ENCODE measurements at regions not wholly inside any gene's neighbourhood (a gene's known extent, or its start where the extent isn't known, plus 50 kb on each side); places are given as distances from the start of the nearest gene placed in this dataset.

DNA sequence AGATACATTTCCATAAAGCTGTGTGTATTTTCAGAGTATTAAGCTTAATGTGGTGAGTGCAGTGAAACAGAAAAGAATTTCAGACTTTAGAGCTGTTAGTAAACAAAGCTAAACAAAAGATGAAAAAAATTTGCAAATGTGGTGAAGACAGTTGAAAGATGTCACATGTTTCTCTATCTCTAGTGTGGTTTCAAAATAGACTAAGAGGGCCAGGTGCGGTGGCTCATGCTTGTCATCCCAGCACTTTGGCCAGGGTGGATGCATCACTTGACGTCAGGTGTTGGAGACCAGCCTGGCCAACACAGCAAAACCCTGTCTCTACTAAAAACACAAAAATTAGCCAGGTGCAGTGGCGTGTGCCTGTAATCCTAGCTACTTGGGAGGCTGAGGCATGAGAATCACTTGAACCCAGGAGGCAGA lies 466.0 kb upstream of the NR2F2 start:
- peak; percentile 58 to 64 for DNase-seq

- DNase-seq, result peak in 1 of 2 experiments; percentile 13
Observed at GRCh38 chr15:95865330-95865739, 465.2 kb upstream of the NR2F2 start.

DNA sequence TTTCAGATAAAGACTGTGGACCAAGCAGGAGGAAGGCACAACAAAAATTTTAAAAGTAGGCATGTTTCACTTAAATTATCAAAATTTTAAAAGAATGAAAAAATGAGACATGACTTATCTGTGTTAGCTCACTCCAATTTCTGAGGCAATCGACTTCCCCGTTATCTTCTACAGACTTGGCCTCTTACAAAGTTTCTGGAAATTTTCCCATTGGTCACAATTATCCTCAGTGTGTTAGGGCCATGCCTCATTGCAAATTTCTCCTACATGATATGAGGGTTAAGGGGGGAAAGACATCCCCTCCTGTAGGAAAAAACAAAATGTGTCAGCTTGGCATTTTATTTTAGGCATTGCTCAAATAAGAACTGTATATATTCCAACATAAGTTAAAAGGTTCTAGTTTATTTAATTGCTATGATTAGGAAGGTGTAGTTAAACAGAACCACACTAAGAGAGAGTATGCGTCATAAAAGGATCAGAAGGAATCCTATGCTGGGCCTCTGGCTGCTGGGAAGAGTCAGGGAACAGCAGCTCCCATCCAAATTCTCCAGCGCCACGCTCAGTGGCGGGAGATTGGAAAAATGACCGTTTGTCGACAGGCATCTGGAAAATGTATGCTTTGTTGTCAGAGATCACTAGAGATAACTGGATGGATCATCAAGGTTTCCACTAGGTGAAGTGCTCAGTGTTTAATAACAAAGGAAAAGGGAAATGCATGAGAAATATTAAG lies 463.6 kb upstream of the NR2F2 start:
- DNase-seq, result no peak

DNA sequence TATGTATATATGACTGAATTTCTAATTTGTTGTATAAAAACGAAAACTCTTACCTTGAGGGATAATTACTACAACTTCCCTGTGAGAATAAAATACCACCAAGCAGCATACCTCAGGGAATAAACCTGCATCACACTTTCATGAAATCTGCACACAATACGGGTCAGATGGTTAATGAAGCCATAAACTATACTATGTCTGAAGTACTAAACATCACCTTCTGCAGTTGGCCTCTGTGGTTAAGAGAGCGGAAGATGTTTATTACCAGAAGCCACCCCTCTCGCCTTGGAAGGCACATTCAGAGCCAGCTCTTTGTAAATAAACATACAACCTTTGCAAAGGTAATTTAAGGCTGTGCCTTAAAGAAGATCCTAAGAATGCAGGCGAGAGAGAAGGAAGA lies 462.1 kb upstream of the NR2F2 start:
- DNase-seq, result no peak

- no peak for DNase-seq
Observed at GRCh38 chr15:95868970-95869369, 461.5 kb upstream of the NR2F2 start.

- DNase-seq, result no peak
Observed at GRCh38 chr15:95869920-95870319, 460.6 kb upstream of the NR2F2 start.

DNA sequence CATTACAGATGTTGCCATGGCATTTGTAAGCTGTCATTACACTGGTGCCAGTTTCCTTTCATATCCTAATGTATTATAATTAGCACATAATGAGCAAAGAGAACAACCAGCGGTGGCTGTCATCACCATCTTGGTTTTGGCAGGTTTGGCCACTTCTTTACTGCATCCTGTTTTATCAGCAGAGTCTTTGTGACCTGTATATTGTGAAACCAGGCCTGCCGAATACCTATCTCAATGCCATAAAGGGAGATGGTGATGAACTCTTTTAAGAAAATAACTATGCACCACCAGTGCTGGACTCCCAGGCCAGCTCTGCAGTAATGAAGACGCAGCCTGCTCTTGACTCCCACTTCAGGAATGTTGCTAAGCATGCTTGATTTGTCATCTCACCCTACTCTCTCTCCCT lies 458.1 kb upstream of the NR2F2 start:
- DNase-seq, result no peak

DNA sequence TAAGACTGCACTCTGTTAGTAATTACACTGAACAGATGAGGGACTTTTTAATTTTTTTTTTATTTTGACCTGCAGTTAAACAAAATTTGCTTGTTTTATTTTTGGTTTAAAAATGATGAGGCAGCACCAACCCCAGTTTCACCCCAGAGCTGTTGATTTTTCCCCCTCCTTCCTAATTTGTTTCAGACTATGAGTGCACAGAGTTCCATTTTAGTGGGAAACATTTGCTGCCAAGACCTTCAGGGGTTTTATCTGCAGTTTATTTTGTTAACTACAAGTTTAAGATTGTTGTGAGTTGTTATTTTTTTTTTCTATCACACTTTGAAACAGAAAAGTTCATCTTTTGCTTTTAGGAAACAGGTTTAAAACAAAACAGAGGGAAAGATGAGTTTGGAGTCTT lies 455.9 kb upstream of the NR2F2 start:
- no peak for DNase-seq

- DNase-seq, result no peak
Observed at GRCh38 chr15:95875121-95875643, 455.3 kb upstream of the NR2F2 start.

DNA sequence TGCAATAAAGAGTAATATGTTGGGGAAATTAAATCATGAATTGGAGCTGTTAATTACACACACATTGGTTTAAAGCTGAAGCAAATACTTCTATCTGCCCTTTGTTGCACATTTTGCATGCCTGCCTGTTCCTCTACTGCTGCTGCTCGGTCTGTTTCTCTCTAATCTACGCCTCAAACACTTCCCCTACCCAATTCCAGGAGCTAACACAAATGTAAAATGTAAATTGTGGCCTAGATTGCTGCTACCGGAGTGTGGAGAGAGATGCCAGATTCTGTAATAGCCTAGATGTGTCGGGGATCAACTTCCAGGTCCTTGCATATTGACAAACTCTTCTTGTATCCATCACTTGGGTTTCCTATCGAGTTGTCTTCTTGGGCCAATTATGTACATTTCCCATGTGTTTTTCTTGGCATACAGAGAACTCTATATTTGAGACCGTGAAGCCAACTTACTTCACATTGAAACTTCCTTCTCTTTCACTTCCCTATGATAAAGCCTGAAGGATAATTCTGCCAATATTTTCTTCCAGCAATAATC lies 450.4 kb upstream of the NR2F2 start:
- DNase-seq, result no peak

- no peak for DNase-seq
Observed at GRCh38 chr15:95880630-95881029, 449.9 kb upstream of the NR2F2 start.

DNA sequence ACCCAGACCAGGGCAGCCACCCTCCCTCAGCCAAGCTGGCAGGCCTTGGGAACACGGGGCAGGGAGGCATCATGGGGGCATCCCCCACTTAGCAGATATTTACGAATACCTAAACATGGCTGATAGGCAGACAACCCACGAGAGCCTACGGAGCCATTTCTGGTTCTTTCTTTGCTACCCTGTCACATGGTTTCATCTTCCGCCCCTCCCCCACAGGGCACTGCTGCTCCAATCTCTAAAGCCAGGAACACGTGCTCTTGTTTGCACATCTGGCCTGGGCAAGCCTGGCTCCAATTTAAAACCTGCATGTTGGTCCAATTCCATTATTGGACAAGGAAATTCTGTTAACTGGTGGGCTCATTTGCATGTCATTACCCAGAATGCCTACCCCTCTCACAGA lies 447.4 kb upstream of the NR2F2 start:
- no peak for DNase-seq

- DNase-seq, result no peak
Observed at GRCh38 chr15:95884276-95884675, 446.2 kb upstream of the NR2F2 start.

GRCh38 chr15:95887666-95888390 lies 442.7 kb upstream of the NR2F2 start:
- DNase-seq, result no peak

DNA sequence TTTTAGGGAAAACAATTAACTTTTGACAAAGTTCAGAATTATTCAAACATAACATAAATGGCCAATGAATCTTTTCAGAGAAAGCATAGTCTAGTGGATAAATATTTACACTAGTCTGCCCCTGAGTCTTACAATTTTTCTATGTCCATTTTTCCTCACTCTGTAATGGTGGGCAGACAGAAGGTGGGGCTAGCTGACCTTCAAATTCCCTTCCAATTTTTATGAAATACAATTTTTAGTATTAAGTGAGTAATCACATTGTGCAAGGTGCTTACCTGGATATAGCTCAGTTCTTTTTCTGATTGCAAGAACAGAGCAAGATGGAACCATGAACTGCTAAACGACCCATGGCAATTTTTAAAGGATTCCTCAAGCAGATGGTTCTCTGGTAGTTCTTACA lies 441.7 kb upstream of the NR2F2 start:
- no peak for DNase-seq

DNA sequence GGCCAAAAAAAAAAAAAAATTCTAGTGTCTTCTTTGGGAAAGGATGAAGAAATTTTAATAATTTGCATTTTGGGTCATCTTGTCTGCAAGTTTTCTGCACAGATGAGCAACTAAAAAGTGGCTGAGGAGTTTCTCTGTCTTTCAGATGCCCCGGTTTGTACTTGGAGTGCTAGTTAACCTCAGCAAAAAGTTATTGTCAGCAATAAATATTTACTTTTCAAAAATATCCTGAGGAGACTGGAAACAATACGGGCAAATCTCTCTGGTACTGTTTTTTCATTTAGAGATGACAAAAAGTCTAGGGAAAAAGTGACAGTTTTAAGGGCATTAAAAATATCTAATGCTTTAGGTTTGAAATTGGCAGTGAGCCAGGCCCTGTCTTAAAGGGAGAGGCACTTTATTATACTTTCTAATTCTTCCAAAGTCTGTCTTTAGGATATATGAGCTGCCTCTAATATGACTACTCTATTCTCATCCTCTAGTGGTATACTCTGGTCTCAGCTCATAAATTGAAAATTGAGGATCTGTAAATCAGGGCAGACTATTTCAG lies 436.0 kb upstream of the NR2F2 start:
- no peak for DNase-seq

- no peak for DNase-seq
Observed at GRCh38 chr15:95895508-95895907, 435.0 kb upstream of the NR2F2 start.

DNA sequence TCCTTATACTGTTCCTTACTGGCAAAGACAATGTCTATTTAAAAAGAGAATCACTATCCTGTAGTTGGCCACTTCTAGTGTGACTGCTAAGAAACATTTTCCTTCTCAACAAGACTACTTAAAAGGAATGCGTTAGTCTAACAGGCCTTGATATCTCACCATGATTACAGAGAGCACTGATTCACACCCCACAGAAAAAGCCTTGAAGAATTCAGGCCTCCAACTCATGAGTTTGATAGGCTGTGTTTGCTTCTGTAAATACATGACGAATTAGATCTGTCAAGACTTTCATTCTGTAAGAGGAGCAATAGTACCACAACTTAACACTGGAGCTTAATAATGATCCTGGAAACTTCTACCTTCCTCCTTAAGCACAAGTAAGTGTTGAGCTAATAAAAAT lies 432.8 kb upstream of the NR2F2 start:
- DNase-seq, result no peak

DNA sequence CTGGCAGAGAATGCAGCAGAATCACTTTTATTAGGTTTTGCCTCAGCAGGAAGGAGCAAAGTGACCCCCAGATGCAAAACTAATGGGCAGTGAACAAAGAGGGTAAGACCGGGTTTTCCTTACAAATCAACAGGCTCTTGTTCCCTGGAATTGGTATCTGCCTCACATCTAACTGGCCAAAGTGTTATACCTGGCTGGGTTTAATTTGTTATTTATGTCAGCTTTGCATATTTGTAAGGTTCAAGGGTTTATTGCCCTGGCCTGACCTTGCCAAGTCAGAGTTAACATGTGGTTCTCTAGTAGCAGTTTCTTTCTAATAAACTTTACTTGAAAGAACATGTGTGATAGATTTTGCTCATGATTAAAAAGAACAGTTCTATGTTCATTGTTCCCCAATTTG lies 431.7 kb upstream of the NR2F2 start:
- DNase-seq, result no peak

GRCh38 chr15:95901271-95901670 lies 429.2 kb upstream of the NR2F2 start:
- no peak for DNase-seq

DNA sequence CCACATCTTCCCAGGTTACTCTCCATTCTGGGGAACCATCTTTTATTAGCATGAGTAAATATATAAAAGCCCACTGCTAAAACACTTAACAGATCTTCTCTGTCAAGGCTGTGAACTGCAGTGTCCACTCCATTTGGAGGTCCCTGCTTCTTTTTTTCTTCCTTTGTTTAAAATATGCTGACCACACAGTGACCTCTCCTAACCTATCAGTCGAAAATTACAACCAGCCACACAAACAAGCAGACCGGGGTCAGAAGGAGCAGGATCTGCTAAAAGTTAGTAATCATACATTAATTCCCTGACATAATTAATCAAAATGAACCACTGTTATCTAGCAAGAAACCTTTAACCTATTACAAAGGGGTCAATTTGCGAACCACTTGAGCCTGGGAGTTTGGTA lies 427.9 kb upstream of the NR2F2 start:
- DNase-seq, result no peak

- no peak for DNase-seq
Observed at GRCh38 chr15:95903352-95903751, 427.1 kb upstream of the NR2F2 start.

GRCh38 chr15:95910643-95911212 lies 419.8 kb upstream of the NR2F2 start:
- DNase-seq, result no peak

Measured in SHP77 (cell line).